H1 (cell line): ENCODE measurements at regions not wholly inside any gene's neighbourhood (a gene's known extent, or its start where the extent isn't known, plus 50 kb on each side); places are given as distances from the start of the nearest gene placed in this dataset.

Source experiments
- CTCF ChIA-PET: fragments of 300-600 bp; sonication (Branson Sonifier 250); formaldehyde crosslinking; loops from one replicate; lab custom pipeline; 2021; ENCODE audit not compliant: partially characterized antibody; lab: Charles Lee
- POLR2A ChIA-PET: fragments of 300-600 bp; sonication (Branson Sonifier 250); formaldehyde crosslinking; loops from one replicate; lab custom pipeline; 2021; ENCODE audit warnings: inconsistent platforms; ENCODE audit not compliant: partially characterized antibody; lab: Charles Lee
- DNase-seq, 2 experiments: peaks; one replicate each; pipeline versions ENCODE4 v3.0.0 to v3.0.0-alpha.2; 2010 to 2022; ENCODE audit warnings: low spot score in 2 of 2, low read depth in 1 of 2, mixed read lengths in 1 of 2
- FAIRE-seq: peaks from 2 replicates; lab custom pipeline; 2011; peaks lifted over from hg19 to GRCh38; lab: Jason Lieb, UNC
- H2AFZ ChIP-seq: 2 replicates; pipeline ENCODE4 v1.8.1; 2012; ENCODE audit warnings: low read length, inconsistent platforms
- H2AK5ac ChIP-seq: 2 replicates; pipeline ENCODE4 v1.6.1; 2013; ENCODE audit warnings: low read depth, low read length
- H2BK120ac ChIP-seq: replicated peaks from 2 replicates; pipeline ENCODE3; 2013; ENCODE audit warnings: low read depth, low read length, inconsistent platforms
- H2BK12ac ChIP-seq: 2 replicates; pipeline ENCODE4 v1.6.1; 2013; ENCODE audit warnings: low read depth, low read length
- H2BK15ac ChIP-seq: 2 replicates; pipeline ENCODE4 v1.6.1; 2013; ENCODE audit warnings: low read length
- H2BK20ac ChIP-seq: 2 replicates; pipeline ENCODE4 v1.6.1; 2013; ENCODE audit warnings: low read length
- H2BK5ac ChIP-seq: 2 replicates; pipeline ENCODE4 v1.6.1; 2013; ENCODE audit warnings: low read depth, low read length
- H3K14ac ChIP-seq: 2 replicates; pipeline ENCODE4 v1.6.1; 2013; ENCODE audit warnings: inconsistent platforms; ENCODE audit not compliant: insufficient read length
- H3K18ac ChIP-seq: 2 replicates; pipeline ENCODE4 v1.6.1; 2013; ENCODE audit warnings: low read length; ENCODE audit errors: extremely low read depth
- H3K23ac ChIP-seq: 2 replicates; pipeline ENCODE4 v1.6.1; 2013; ENCODE audit warnings: inconsistent platforms; ENCODE audit not compliant: insufficient read length
- H3K23me2 ChIP-seq: 2 replicates; pipeline ENCODE4 v1.6.1; 2013; ENCODE audit warnings: low read depth, low read length
- H3K27ac ChIP-seq: 2 replicates; pipeline ENCODE4 v1.6.1; 2011; ENCODE audit warnings: low read depth, low read length, inconsistent platforms
- H3K27me3 ChIP-seq, 4 experiments: replicated peaks in 1 of 4; 1 replicate in 1 of 4; 2 replicates in 3 of 4; pipeline versions ENCODE4 v1.6.1 to v1.8.1; 2011 to 2013; ENCODE audit warnings: low read length in 3 of 4, mild to moderate bottlenecking in 3 of 4, inconsistent platforms in 2 of 4, mixed read lengths in 2 of 4, moderate library complexity in 1 of 4; ENCODE audit not compliant: control insufficient read depth in 3 of 4, insufficient read depth in 3 of 4; ENCODE audit errors: extremely low read depth in 1 of 4
- H3K36me3 ChIP-seq, 4 experiments: 2 replicates each; pipeline versions ENCODE4 v1.6.1 to v1.8.1; 2011 to 2013; ENCODE audit warnings: mild to moderate bottlenecking in 4 of 4, low read length in 3 of 4, moderate library complexity in 2 of 4, control low read depth in 1 of 4, inconsistent platforms in 1 of 4; ENCODE audit not compliant: insufficient read depth in 4 of 4, control insufficient read depth in 2 of 4
- H3K4ac ChIP-seq: replicated peaks from 2 replicates; pipeline ENCODE3; 2013; ENCODE audit warnings: low read length, low read depth, mixed read lengths, inconsistent platforms; ENCODE audit not compliant: insufficient read length
- H3K4me1 ChIP-seq, 4 experiments: replicated peaks in 1 of 4; 1 replicate in 1 of 4; 2 replicates in 3 of 4; pipeline versions ENCODE4 v1.6.1 to v1.8.1; 2011 to 2013; ENCODE audit warnings: low read length in 3 of 4, inconsistent platforms in 2 of 4, mixed read lengths in 1 of 4; ENCODE audit not compliant: insufficient read depth in 4 of 4, control insufficient read depth in 3 of 4
- H3K4me2 ChIP-seq, 2 experiments: 2 replicates each; pipeline versions ENCODE4 v1.6.1 to v1.8.1; 2011 to 2013; ENCODE audit warnings: low read depth in 2 of 2, low read length in 2 of 2, control low read depth in 1 of 2, inconsistent platforms in 1 of 2, mild to moderate bottlenecking in 1 of 2; ENCODE audit not compliant: insufficient read depth in 1 of 2
- H3K4me3 ChIP-seq, 4 experiments: fragments of 200-600, 300-600 bp in 1 of 4; sonication (generic), shearing (Covaris generic), sonication (Bioruptor Twin) in 1 of 4; 2 replicates each; pipeline versions ENCODE4 v1.5.1 to v1.8.1; 2011 to 2016; ENCODE audit warnings: low read length in 4 of 4, low read depth in 3 of 4, control low read depth in 2 of 4, inconsistent platforms in 2 of 4, mild to moderate bottlenecking in 2 of 4, mixed read lengths in 1 of 4, moderate library complexity in 1 of 4; ENCODE audit not compliant: insufficient read depth in 2 of 4; ENCODE audit errors: extremely low read depth in 1 of 4
- H3K56ac ChIP-seq: replicated peaks from 2 replicates; pipeline ENCODE3; 2013; ENCODE audit warnings: low read depth, mild to moderate bottlenecking, mixed read lengths, low read length, inconsistent platforms; ENCODE audit not compliant: insufficient read length
- H3K79me1 ChIP-seq: 2 replicates; pipeline ENCODE4 v1.6.1; 2013; ENCODE audit warnings: low read depth, low read length, control low read depth
- H3K79me2 ChIP-seq, 2 experiments: 2 replicates each; pipeline versions ENCODE4 v1.6.1 to v1.8.1; 2012 to 2013; ENCODE audit warnings: low read length in 2 of 2, mild to moderate bottlenecking in 2 of 2, inconsistent platforms in 1 of 2; ENCODE audit not compliant: insufficient read depth in 2 of 2, control insufficient read depth in 1 of 2
- H3K9ac ChIP-seq, 4 experiments: replicated peaks in 1 of 4; 1 replicate in 1 of 4; 2 replicates in 3 of 4; pipeline versions ENCODE4 v1.6.1 to v1.8.1; 2011 to 2013; ENCODE audit warnings: low read depth in 3 of 4, low read length in 3 of 4, control low read depth in 2 of 4, mild to moderate bottlenecking in 2 of 4, moderate library complexity in 2 of 4, inconsistent platforms in 1 of 4; ENCODE audit errors: extremely low read depth in 1 of 4
- H3K9me3 ChIP-seq, 2 experiments: 2 replicates each; pipeline versions ENCODE4 v1.6.1 to v1.8.1; 2012 to 2013; ENCODE audit warnings: mild to moderate bottlenecking in 2 of 2, moderate library complexity in 2 of 2, control low read depth in 1 of 2, inconsistent platforms in 1 of 2, low read depth in 1 of 2, low read length in 1 of 2, mixed read lengths in 1 of 2; ENCODE audit not compliant: insufficient read depth in 2 of 2
- H4K20me1 ChIP-seq, 2 experiments: replicated peaks in 1 of 2; 2 replicates each; pipeline versions ENCODE3 to v1.8.1; 2011 to 2013; ENCODE audit warnings: inconsistent platforms in 2 of 2, low read length in 2 of 2, mild to moderate bottlenecking in 1 of 2; ENCODE audit not compliant: insufficient read depth in 2 of 2, control insufficient read depth in 1 of 2
- H4K5ac ChIP-seq: 2 replicates; pipeline ENCODE4 v1.6.1; 2013; ENCODE audit warnings: low read length, low read depth, mixed read lengths, inconsistent platforms; ENCODE audit not compliant: insufficient read length
- H4K8ac ChIP-seq: 2 replicates; pipeline ENCODE4 v1.8.0; 2013; ENCODE audit warnings: mild to moderate bottlenecking, moderate library complexity, low read length, inconsistent platforms; ENCODE audit not compliant: insufficient read depth; ENCODE audit errors: extremely low read depth
- H4K91ac ChIP-seq: replicated peaks from 2 replicates; pipeline ENCODE3; 2013; ENCODE audit warnings: low read length, mixed read lengths, inconsistent platforms; ENCODE audit not compliant: insufficient read length
- BCL11A ChIP-seq, 2 experiments: IDR thresholded peaks; one replicate each; pipeline ENCODE4 v1.6.1; 2011; ENCODE audit warnings: low read depth in 2 of 2, low read length in 2 of 2, mild to moderate bottlenecking in 2 of 2
- BRCA1 ChIP-seq: IDR thresholded peaks from 2 replicates; pipeline ENCODE4 v1.6.1; 2012; ENCODE audit warnings: low read depth, low read length, improper control_type of control experiment
- CBX8 ChIP-seq: fragments of 300-800, 300-1000 bp; sonication (generic); IDR thresholded peaks from 2 replicates; pipeline ENCODE4 v1.7.1; 2016; ENCODE audit warnings: low read depth, low read length, borderline replicate concordance
- CREB1 ChIP-seq: IDR thresholded peaks from 2 replicates; pipeline ENCODE4 v1.6.1; 2012; ENCODE audit warnings: inconsistent platforms
- CTBP2 ChIP-seq: IDR thresholded peaks from 2 replicates; pipeline ENCODE4 v1.7.0; 2011; ENCODE audit warnings: borderline replicate concordance, mild to moderate bottlenecking, moderate library complexity, mixed read lengths, low read length; ENCODE audit not compliant: insufficient read depth, insufficient read length
- NANOG ChIP-seq: IDR thresholded peaks from 2 replicates; pipeline ENCODE4 v1.6.1; 2011; ENCODE audit warnings: low read length, low read depth, mild to moderate bottlenecking, inconsistent platforms; ENCODE audit not compliant: insufficient read depth, poor library complexity, severe bottlenecking
- PHF8 ChIP-seq: fragments of 200-600 bp; sonication (generic); conservative IDR thresholded peaks from 2 replicates; pipeline ENCODE4 v1.7.1; 2012; ENCODE audit warnings: low read depth, mild to moderate bottlenecking, inconsistent platforms, low read length, moderate library complexity
- SAP30 ChIP-seq: fragments of 300-600 bp; sonication (generic); IDR thresholded peaks from 2 replicates; pipeline ENCODE4 v1.7.1; 2012; ENCODE audit warnings: low read length, moderate library complexity, mild to moderate bottlenecking, inconsistent platforms; ENCODE audit not compliant: insufficient read depth, insufficient replicate concordance
- SP1 ChIP-seq: IDR thresholded peaks from 2 replicates; pipeline ENCODE4 v1.6.1; 2011; ENCODE audit warnings: low read depth, low read length
- SUZ12 ChIP-seq: fragments of 200-600 bp; sonication (generic); IDR thresholded peaks from 2 replicates; pipeline ENCODE4 v1.6.1; 2012; ENCODE audit warnings: mild to moderate bottlenecking, inconsistent platforms, low read length, moderate library complexity, mixed read lengths
- TAF1 ChIP-seq: IDR thresholded peaks from 2 replicates; pipeline ENCODE4 v1.6.1; 2011; ENCODE audit warnings: mild to moderate bottlenecking, low read depth, low read length
- WGBS, 2 experiments: shearing (Covaris generic) in 1 of 2; methylation state at CpG; one replicate each; pipeline versions ENCODE4 v1.1.6 to v1.1.7; 2013 to 2015; ENCODE audit warnings: low lambda C conversion rate in 2 of 2, mixed read lengths in 2 of 2, inconsistent platforms in 1 of 2, low coverage in 1 of 2, missing lambda C conversion rate in 1 of 2; ENCODE audit not compliant: insufficient replicate concordance in 2 of 2, insufficient coverage in 1 of 2, insufficient read length in 1 of 2; ENCODE audit errors: extremely low coverage in 1 of 2, missing lambda C conversion rate in 1 of 2; 5-methylcytosine and 5-hydroxymethylcytosine counted together
- TF ChIP-seq, protein P1 (sequence below): IDR thresholded peaks from 2 replicates; pipeline ENCODE4 v1.6.1; 2011; ENCODE audit warnings: low read depth, mild to moderate bottlenecking, low read length; ENCODE audit not compliant: insufficient read depth

GRCh38 chrX:40380655-40381488, 199.9 kb upstream of the ATP6AP2 start:
- Histone ChIP-seq H3K4me3 (no peak overlapping the region), H4K20me1 (no peaks in the 10 kb centered on the region), H2BK15ac (no peak overlapping the region), H3K9ac (no peak overlapping the region), H3K23ac (no peak overlapping the region), H3K27ac (no peak overlapping the region), H3K79me1 (no peaks in the 10 kb centered on the region), H2BK12ac (no peak overlapping the region), H2AK5ac (no peak overlapping the region), H4K8ac (no peak overlapping the region), H3K4me2 (no peak overlapping the region; a peak in 1 of 4 replicates), H2BK20ac (no peak overlapping the region), H3K4me1 (peaks cover 0 to 9% (median 1%) of the 10 kb centered on the region in 4 experiments; a peak in 3 of 7 replicates), H2BK120ac (no peak overlapping the region), H3K56ac (no peak overlapping the region), H2AFZ (no peak overlapping the region), H3K27me3 (no peaks in the 10 kb centered on the region), H3K18ac (no peak overlapping the region; the same call in 1 of the 2 replicates), H3K36me3 (no peaks in the 10 kb centered on the region), H3K23me2 (no peaks in the 10 kb centered on the region), H3K79me2 (no peaks in the 10 kb centered on the region), H4K91ac (peak overlapping the region; percentile 80), H4K5ac (peak overlapping the region; percentile 36), H3K14ac (no peak overlapping the region), H3K9me3 (no peaks in the 10 kb centered on the region), H3K4ac (no peak overlapping the region), H2BK5ac (no peak overlapping the region; the same call in 1 of the 2 replicates)
- POLR2A ChIA-PET = no interaction called here
- WGBS, 2 experiments = 55% methylated on average over 11 of the region's 16 CpGs; no CpG with 5 or more reads in 1 of the 2 experiments
- FAIRE-seq (no peak), DNase-seq (no peak)
- CTCF ChIA-PET = no interaction called here
- TF ChIP-seq, protein P1, sequence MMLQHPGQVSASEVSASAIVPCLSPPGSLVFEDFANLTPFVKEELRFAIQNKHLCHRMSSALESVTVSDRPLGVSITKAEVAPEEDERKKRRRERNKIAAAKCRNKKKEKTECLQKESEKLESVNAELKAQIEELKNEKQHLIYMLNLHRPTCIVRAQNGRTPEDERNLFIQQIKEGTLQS = no peak
- TF ChIP-seq TAF1 = no peak
- TF ChIP-seq NANOG = no peak
- no peak for TF ChIP-seq SAP30
- no peak for TF ChIP-seq SUZ12
- TF ChIP-seq CBX8 = no peak
- no peak for TF ChIP-seq BRCA1
- TF ChIP-seq SP1 = no peak
- no peak for TF ChIP-seq CTBP2
- no peak for TF ChIP-seq CREB1
- no peak for TF ChIP-seq PHF8
- TF ChIP-seq BCL11A (IDR thresholded peaks at IDR 0.05; ENCODE audit: low read depth in 2 of 2, low read length in 2 of 2) = no peak
